GM10266 (cell line): ENCODE measurements at regions not wholly inside any gene's neighbourhood (a gene's known extent, or its start where the extent isn't known, plus 50 kb on each side); places are given as distances from the start of the nearest gene placed in this dataset.

ENCODE experiments used
- DNase-seq: peaks from one replicate; pipeline ENCODE4 v3.0.0; 2012; ENCODE audit errors: extremely low spot score
- CTCF ChIP-seq: IDR thresholded peaks from 2 replicates; pipeline ENCODE4 v1.5.1; 2012; ENCODE audit warnings: mild to moderate bottlenecking, low read depth; ENCODE audit not compliant: control insufficient read depth, insufficient read depth; ENCODE audit errors: missing control alignments

DNA sequence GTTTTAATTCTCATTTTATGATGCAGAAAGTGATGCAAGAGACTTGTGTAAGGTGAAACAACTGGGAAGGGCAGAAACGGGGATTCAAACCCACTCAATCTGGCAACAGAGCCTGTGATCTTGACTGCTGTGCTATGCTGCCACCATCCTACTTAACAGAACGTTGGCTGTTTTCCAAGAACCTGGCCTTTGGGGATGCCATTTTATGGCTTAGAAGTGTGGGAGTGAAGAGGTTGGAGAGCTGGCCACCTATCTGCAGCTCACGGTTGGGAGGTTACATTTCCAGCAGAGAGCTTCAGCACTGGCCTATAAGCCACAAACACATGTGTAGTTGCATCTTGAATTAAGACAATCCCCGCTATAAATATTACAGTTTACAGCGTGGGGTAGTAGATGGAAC is 235.3 kb downstream of the PRDM2 start:
- no peak for TF ChIP-seq CTCF
- DNase-seq, result no peak

- no peak for DNase-seq
- TF ChIP-seq CTCF, result no peak
Measured at GRCh38 chr1:13941315-13941714, 241.3 kb downstream of the PRDM2 start.

GRCh38 chr1:13943055-13943454 is 243.1 kb downstream of the PRDM2 start:
- TF ChIP-seq CTCF, result no peak
- no peak for DNase-seq

DNA sequence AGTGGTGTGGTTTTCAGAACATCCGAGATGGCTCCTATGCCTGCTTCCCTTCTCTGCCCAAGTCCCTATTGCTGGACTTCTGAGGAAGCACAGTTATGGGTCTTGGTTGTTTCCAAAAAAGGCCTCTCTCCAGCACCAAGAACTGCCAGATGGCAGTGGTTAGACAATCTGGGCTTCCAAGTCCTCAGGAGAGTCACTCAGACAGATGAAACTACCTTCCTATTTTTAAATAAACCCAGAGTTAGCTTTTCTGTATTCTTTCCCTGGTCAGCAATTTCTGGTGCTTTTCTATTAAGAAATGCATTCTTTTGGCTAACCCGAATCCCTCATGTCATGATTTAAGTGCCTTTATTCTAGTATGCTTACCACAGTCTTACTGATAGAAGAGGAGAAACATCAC is 245.9 kb downstream of the PRDM2 start:
- DNase-seq, result no peak
- TF ChIP-seq CTCF, result no peak

GRCh38 chr1:13947658-13948057 is 247.7 kb downstream of the PRDM2 start:
- no peak for DNase-seq

GRCh38 chr1:13948396-13948795 is 248.4 kb downstream of the PRDM2 start:
- TF ChIP-seq CTCF, result no peak
- no peak for DNase-seq

More at GRCh38 chr1:13947658-13948057, 247.7 kb downstream of the PRDM2 start:
- no peak for TF ChIP-seq CTCF

GRCh38 chr1:13948888-13949391 is 249.0 kb downstream of the PRDM2 start:
- DNase-seq, result no peak
- no peak for TF ChIP-seq CTCF
